HG02642 (cell line): ENCODE measurements at regions not wholly inside any gene's neighbourhood (a gene's known extent, or its start where the extent isn't known, plus 50 kb on each side); places are given as distances from the start of the nearest gene placed in this dataset.

Experiments
- ATAC-seq: cut with Tn5 transposase; IDR thresholded peaks from one replicate; pipeline ENCODE4 v1.9.1; 2021; ENCODE audit warnings: mild to moderate bottlenecking; ENCODE audit not compliant: unreplicated experiment, poor library complexity

- ATAC-seq = no peak
Observed at GRCh38 chr6:95071464-95071863, 505.9 kb upstream of the MANEA start.

- no peak for ATAC-seq
Observed at GRCh38 chr6:95078457-95078856, 498.9 kb upstream of the MANEA start.

GRCh38 chr6:95081231-95081630 is 496.1 kb upstream of the MANEA start:
- no peak for ATAC-seq

GRCh38 chr6:95081949-95082348 is 495.4 kb upstream of the MANEA start:
- no peak for ATAC-seq

- no peak for ATAC-seq
Observed at GRCh38 chr6:95083506-95083905, 493.8 kb upstream of the MANEA start.

- no peak for ATAC-seq
Observed at GRCh38 chr6:95084867-95085266, 492.5 kb upstream of the MANEA start.

GRCh38 chr6:95087394-95088097 is 489.8 kb upstream of the MANEA start:
- ATAC-seq = no peak

- ATAC-seq = peak; percentile 88
Observed at GRCh38 chr6:95091823-95092436, 485.4 kb upstream of the MANEA start.

GRCh38 chr6:95093154-95093553 is 484.2 kb upstream of the MANEA start:
- no peak for ATAC-seq

- ATAC-seq = no peak
Observed at GRCh38 chr6:95094751-95095663, 482.3 kb upstream of the MANEA start.

- no peak for ATAC-seq
Observed at GRCh38 chr6:95095855-95096254, 481.5 kb upstream of the MANEA start.

GRCh38 chr6:95099410-95099809 is 477.9 kb upstream of the MANEA start:
- no peak for ATAC-seq

GRCh38 chr6:95109212-95109611 is 468.1 kb upstream of the MANEA start:
- ATAC-seq = no peak

- no peak for ATAC-seq
Observed at GRCh38 chr6:95110767-95111166, 466.6 kb upstream of the MANEA start.

- ATAC-seq = no peak
Observed at GRCh38 chr6:95117236-95117635, 460.1 kb upstream of the MANEA start.

GRCh38 chr6:95119927-95120326 is 457.4 kb upstream of the MANEA start:
- ATAC-seq = no peak

- no peak for ATAC-seq
Observed at GRCh38 chr6:95120984-95121383, 456.4 kb upstream of the MANEA start.

- ATAC-seq = no peak
Observed at GRCh38 chr6:95127261-95127660, 450.1 kb upstream of the MANEA start.

GRCh38 chr6:95128439-95128838 is 448.9 kb upstream of the MANEA start:
- ATAC-seq = no peak

GRCh38 chr6:95128947-95129346 is 448.4 kb upstream of the MANEA start:
- ATAC-seq = no peak

- no peak for ATAC-seq
Observed at GRCh38 chr6:95133578-95133977, 443.8 kb upstream of the MANEA start.
